22Rv1 (cell line): ENCODE measurements at regions not wholly inside any gene's neighbourhood (a gene's known extent, or its start where the extent isn't known, plus 50 kb on each side); places are given as distances from the start of the nearest gene placed in this dataset.

Experiments
- CTCF ChIP-seq: fragments of 450-650 bp; IDR thresholded peaks from 2 replicates; pipeline ENCODE4 v1.5.1; 2017; ENCODE audit warnings: mild to moderate bottlenecking
- ZFX ChIP-seq: fragments of 450-650 bp; IDR thresholded peaks from 2 replicates; pipeline ENCODE4 v1.6.1; 2017; ENCODE audit warnings: antibody characterized with exemption, borderline replicate concordance

GRCh38 chr1:5812295-5812694 lies 179.9 kb downstream of the NPHP4 start:
- TF ChIP-seq CTCF (no peak), ZFX (no peak)
